Panc1 (cell line): ENCODE measurements at regions not wholly inside any gene's neighbourhood (a gene's known extent, or its start where the extent isn't known, plus 50 kb on each side); places are given as distances from the start of the nearest gene placed in this dataset.

Experiments used
- ATAC-seq: fragments of 200-7000 bp; cut with Tn5 transposase; 2 replicates; pipeline ENCODE4 v1.9.1; 2020; ENCODE audit warnings: mild to moderate bottlenecking, moderate library complexity
- BruUV-seq: library from RNA; stranded (reverse); fragments of 400-500 nt; replicated peaks from 2 replicates; lab custom pipeline; 2021; lab: Mats Ljungman, UMichigan
- CTCF ChIA-PET: fragments of 300-600 bp; sonication (Branson Sonifier 250); formaldehyde crosslinking; loops from one replicate; lab custom pipeline; 2022; ENCODE audit warnings: antibody characterized with exemption; lab: Charles Lee
- POLR2A ChIA-PET: fragments of 300-600 bp; sonication (Branson Sonifier 250); formaldehyde crosslinking; loops from one replicate; lab custom pipeline; 2022; ENCODE audit warnings: antibody characterized with exemption; lab: Charles Lee
- DNase-seq: peaks from one replicate; pipeline ENCODE4 v3.0.0-alpha.2; 2010; ENCODE audit warnings: low read depth, low spot score
- H3K27ac ChIP-seq: 2 replicates; pipeline ENCODE4 v1.5.1; 2011; ENCODE audit warnings: mild to moderate bottlenecking, low read length, inconsistent platforms
- H3K27me3 ChIP-seq: fragments of 200-500 bp; sonication (Bioruptor generic); 2 replicates; pipeline ENCODE4 v1.6.0; 2014; ENCODE audit warnings: low read length, inconsistent platforms; ENCODE audit not compliant: control insufficient read depth, insufficient read depth
- H3K36me3 ChIP-seq: fragments of 200-500 bp; sonication (Bioruptor generic); 2 replicates; pipeline ENCODE4 v1.5.1; 2014; ENCODE audit warnings: inconsistent platforms, mild to moderate bottlenecking, low read length, moderate library complexity; ENCODE audit not compliant: control insufficient read depth, insufficient read depth
- H3K4me1 ChIP-seq: 2 replicates; pipeline ENCODE4 v1.5.1; 2011; ENCODE audit warnings: inconsistent platforms, mild to moderate bottlenecking, low read length, moderate library complexity; ENCODE audit not compliant: control insufficient read depth, insufficient read depth
- H3K4me3 ChIP-seq, 2 experiments: 2 replicates each; pipeline ENCODE4 v1.5.1; 2011 to 2012; ENCODE audit warnings: low read depth in 2 of 2, low read length in 2 of 2, mild to moderate bottlenecking in 2 of 2, inconsistent platforms in 1 of 2, moderate library complexity in 1 of 2
- H3K9me3 ChIP-seq: fragments of 200-500 bp; sonication (Bioruptor generic); 2 replicates; pipeline ENCODE4 v1.5.1; 2014; ENCODE audit warnings: low read depth, mild to moderate bottlenecking, inconsistent platforms, low read length, moderate library complexity; ENCODE audit not compliant: control insufficient read depth, insufficient read depth
- CTCF ChIP-seq: fragments of 450-650 bp; IDR thresholded peaks from 2 replicates; pipeline ENCODE4 v1.5.1; 2017; ENCODE audit warnings: mild to moderate bottlenecking
- POLR2AphosphoS5 ChIP-seq: IDR thresholded peaks from 2 replicates; pipeline ENCODE4 v1.6.1; 2012; ENCODE audit warnings: mild to moderate bottlenecking, low read depth, low read length, moderate library complexity
- REST ChIP-seq, 2 experiments: IDR thresholded peaks; 2 replicates each; pipeline ENCODE4 v1.6.1; 2011 to 2012; ENCODE audit warnings: low read depth in 2 of 2, control low read depth in 1 of 2, low read length in 1 of 2, mild to moderate bottlenecking in 1 of 2, moderate library complexity in 1 of 2; ENCODE audit not compliant: insufficient read depth in 1 of 2
- SIN3A ChIP-seq: IDR thresholded peaks from 2 replicates; pipeline ENCODE4 v1.6.1; 2012; ENCODE audit warnings: low read depth, mild to moderate bottlenecking, low read length, moderate library complexity, borderline replicate concordance; ENCODE audit not compliant: insufficient read depth
- TCF7L2 ChIP-seq: IDR thresholded peaks from 2 replicates; pipeline ENCODE4 v1.6.1; 2011; ENCODE audit warnings: mild to moderate bottlenecking, low read depth, low read length, inconsistent platforms
- in situ Hi-C: cut with HindIII; loops from 2 replicates; pipeline ENCODE4 v1.10.0; 2016; ENCODE audit warnings: low sequenced_read_pairs, low pct_unique_long_range_greater_than_20kb
- intact Hi-C: fragments of 100-400 bp; cut with micrococcal nuclease; formaldehyde crosslinking; loops from one replicate; pipeline ENCODE4 v1.10.0; 2022; ENCODE audit not compliant: unreplicated experiment

GRCh38 chr21:24727803-24728440, 879.4 kb downstream of the MRPL39 start:
- no TSS peak for BruUV-seq
- TF ChIP-seq TCF7L2 (no peak), REST (IDR thresholded peaks at IDR 0.05; ENCODE audit: insufficient read depth in 1 of 2, low read depth in 2 of 2, low read length in 1 of 2) (no peak), POLR2AphosphoS5 (no peak), CTCF (no peak), SIN3A (no peak)
- Histone ChIP-seq H3K27me3 (no peaks in the 10 kb centered on the region), H3K9me3 (no peaks in the 10 kb centered on the region), H3K4me1 (no peaks in the 10 kb centered on the region), H3K27ac (no peak overlapping the region), H3K4me3 (no peak overlapping the region), H3K36me3 (no peaks in the 10 kb centered on the region)
- DNase-seq (no peak), ATAC-seq (no peak)
- intact Hi-C loops (no loop called here), in situ Hi-C loops (no loop called here)
- CTCF ChIA-PET = no interaction called here
- POLR2A ChIA-PET = no interaction called here

DNA sequence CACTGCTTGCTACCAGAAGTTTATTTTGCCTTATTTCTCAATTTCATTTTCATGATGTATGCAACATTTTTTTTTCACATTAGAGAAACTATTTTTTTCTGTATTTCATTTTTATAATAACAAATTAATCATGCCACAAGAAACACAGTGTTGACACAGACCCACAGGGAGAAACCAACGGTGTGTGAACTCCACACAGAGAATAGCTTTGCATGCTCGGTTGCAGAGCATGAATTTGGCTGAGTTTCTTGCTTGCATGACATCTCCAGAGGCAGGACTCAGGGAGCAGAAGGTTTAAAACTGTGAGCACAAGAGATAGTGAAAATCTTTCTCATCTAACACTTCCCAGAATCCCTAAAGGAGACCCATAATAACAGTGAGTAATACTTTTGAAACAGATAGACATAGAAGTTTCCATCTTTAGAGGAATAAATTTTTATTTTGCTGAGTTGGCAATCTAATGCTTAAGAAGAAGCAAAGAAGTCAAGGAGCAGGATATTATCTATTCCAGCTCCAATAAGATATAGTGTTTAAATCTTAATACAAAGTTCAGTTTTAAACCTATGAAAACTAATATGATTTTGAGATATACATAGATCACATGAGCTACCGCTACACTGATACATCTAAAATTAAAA, 890.9 kb downstream of the MRPL39 start:
- in situ Hi-C loops = no loop called here
- BruUV-seq = no TSS peak
- CTCF ChIA-PET = no interaction called here
- no peaks in the 10 kb centered on the region for H3K4me1 ChIP-seq
- H3K36me3 ChIP-seq = no peaks in the 10 kb centered on the region
- POLR2A ChIA-PET = no interaction called here
- no peaks in the 10 kb centered on the region for H3K27me3 ChIP-seq
- no peaks in the 10 kb centered on the region for H3K9me3 ChIP-seq
- H3K4me3 ChIP-seq = no peak overlapping the region
- no peak for ATAC-seq
- no peak for DNase-seq
- TF ChIP-seq SIN3A (no peak), POLR2AphosphoS5 (no peak), TCF7L2 (no peak), REST (IDR thresholded peaks at IDR 0.05; ENCODE audit: insufficient read depth in 1 of 2, low read depth in 2 of 2, low read length in 1 of 2) (no peak), CTCF (no peak)
- intact Hi-C loops = no loop called here
- H3K27ac ChIP-seq = no peak overlapping the region
